ENCODE measurements at regions not wholly inside any gene's neighbourhood (a gene's known extent, or its start where the extent isn't known, plus 50 kb on each side); places are given as distances from the start of the nearest gene placed in this dataset.

DNA sequence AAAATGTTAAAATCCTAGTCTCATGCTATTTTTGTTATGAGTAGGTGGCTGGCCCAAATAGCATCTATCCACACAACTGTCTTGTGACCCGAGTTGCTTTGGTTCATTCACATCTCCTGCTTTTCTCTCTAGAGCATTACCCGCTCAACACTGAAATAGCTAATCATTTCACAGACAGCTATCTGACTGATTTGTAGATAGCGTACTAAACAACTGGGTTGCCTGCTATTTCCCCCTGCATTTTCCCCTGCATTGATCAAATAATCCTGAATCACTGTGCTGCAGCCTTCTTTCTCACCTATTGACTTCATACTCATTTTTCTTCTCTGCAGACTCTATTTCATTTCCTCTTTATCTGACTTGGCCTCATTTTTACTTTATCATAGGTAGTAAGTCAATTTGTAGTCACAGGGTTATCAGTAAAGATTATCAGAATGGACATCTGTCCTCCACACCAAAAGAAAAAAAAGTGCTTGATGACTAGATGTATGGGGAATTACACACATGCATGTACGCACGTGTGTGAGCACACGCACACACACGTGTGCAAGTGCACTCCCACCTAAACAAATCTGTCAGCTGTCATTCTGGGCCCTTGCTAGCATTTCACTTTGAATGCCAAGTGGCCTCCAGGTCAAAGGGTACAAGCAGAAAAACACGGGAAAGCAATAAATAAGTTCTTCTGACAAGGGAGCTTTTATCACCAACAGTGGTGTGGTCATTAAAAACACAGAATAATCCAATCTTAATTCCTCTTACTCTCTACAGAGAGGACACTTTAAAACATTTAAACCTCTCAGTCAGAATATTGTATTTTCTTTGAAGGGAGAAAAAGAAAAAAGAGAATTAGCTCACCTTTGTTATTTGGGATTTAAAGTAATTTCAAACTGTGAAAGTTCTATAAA is 501.6 kb downstream of the EFNA5 start:
- TF ChIP-seq, protein P1, sequence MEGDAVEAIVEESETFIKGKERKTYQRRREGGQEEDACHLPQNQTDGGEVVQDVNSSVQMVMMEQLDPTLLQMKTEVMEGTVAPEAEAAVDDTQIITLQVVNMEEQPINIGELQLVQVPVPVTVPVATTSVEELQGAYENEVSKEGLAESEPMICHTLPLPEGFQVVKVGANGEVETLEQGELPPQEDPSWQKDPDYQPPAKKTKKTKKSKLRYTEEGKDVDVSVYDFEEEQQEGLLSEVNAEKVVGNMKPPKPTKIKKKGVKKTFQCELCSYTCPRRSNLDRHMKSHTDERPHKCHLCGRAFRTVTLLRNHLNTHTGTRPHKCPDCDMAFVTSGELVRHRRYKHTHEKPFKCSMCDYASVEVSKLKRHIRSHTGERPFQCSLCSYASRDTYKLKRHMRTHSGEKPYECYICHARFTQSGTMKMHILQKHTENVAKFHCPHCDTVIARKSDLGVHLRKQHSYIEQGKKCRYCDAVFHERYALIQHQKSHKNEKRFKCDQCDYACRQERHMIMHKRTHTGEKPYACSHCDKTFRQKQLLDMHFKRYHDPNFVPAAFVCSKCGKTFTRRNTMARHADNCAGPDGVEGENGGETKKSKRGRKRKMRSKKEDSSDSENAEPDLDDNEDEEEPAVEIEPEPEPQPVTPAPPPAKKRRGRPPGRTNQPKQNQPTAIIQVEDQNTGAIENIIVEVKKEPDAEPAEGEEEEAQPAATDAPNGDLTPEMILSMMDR (IDR thresholded peaks at IDR 0.05; ENCODE audit: low read depth, low read length), result no peak
- no peak for TF ChIP-seq EZH2phosphoT487 (IDR thresholded peaks at IDR 0.05; ENCODE audit: low read depth)
